ENCODE measurements at regions not wholly inside any gene's neighbourhood (a gene's known extent, or its start where the extent isn't known, plus 50 kb on each side); places are given as distances from the start of the nearest gene placed in this dataset.

DNA sequence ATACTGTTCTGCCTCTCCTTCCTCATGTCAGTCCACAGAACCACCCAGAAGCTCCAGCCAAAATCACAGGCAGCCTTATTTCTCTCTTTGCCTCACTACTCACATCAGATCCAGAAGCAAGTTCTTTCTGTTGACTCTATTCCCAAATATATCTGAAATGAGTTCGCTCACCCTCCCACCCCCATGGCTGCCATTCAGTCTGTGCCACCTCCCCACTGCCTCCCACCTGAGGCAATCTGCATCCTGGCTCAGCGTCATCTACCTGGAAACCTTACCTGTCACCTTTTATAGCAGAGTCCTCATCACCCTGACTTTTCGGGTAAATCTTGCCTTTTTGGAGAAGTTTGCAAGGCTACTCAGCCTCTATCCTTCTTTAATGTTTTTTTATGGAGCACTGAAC, 501.8 kb downstream of the BCL11B start:
- Histone ChIP-seq H3K4me2 (ENCODE audit: low read depth, low read length) (no peak overlapping the region), H3K4me1 (ENCODE audit: control insufficient read depth, insufficient read depth, low read length) (no peaks in the 10 kb centered on the region), H3K36me3 (ENCODE audit: control insufficient read depth, insufficient read depth, low read length) (no peaks in the 10 kb centered on the region), H3K9ac (ENCODE audit: low read depth, low read length) (no peak overlapping the region), H3K23ac (ENCODE audit: low read depth, low read length) (no peak overlapping the region), H2BK120ac (ENCODE audit: low read depth, low read length) (no peak overlapping the region), H2AK5ac (ENCODE audit: low read depth, low read length) (no peak overlapping the region), H4K91ac (ENCODE audit: insufficient read depth, low read depth, low read length) (no peak overlapping the region), H2BK20ac (ENCODE audit: low read depth, low read length) (no peak overlapping the region), H2BK5ac (ENCODE audit: low read depth, low read length, poor library complexity, severe bottlenecking) (no peak overlapping the region), H3K27me3 (ENCODE audit: control insufficient read depth, insufficient read depth, low read length) (no peaks in the 10 kb centered on the region), H2BK15ac (ENCODE audit: low read depth, low read length) (no peak overlapping the region), H4K8ac (ENCODE audit: low read depth in 2 of 2, low read length in 2 of 2) (no peak overlapping the region), H4K20me1 (ENCODE audit: insufficient read depth, low read length) (no peaks in the 10 kb centered on the region), H2AK9ac (replicated peaks; ENCODE audit: low read depth, low read length, poor library complexity) (no peak overlapping the region), H2AFZ (replicated peaks; ENCODE audit: low read length, poor library complexity) (no peak overlapping the region), H3K9me3 (ENCODE audit: control insufficient read depth, insufficient read depth, low read length) (peaks cover 25% of the 10 kb centered on the region), H3K4me3 (ENCODE audit: insufficient read depth, low read depth, low read length) (no peak overlapping the region), H4K5ac (ENCODE audit: low read depth, low read length) (no peak overlapping the region), H3K14ac (replicated peaks; ENCODE audit: low read depth, low read length) (no peak overlapping the region), H3K56ac (ENCODE audit: extremely low read depth, insufficient read depth, low read length) (no peak overlapping the region), H3K4ac (ENCODE audit: low read depth, low read length) (no peak overlapping the region), H3K79me1 (ENCODE audit: low read depth in 1 of 2, low read length in 2 of 2) (no peaks in the 10 kb centered on the region), H3K18ac (ENCODE audit: low read depth, low read length) (no peak overlapping the region), H3K9me1 (ENCODE audit: insufficient read depth, low read length) (no peaks in the 10 kb centered on the region), H3K27ac (ENCODE audit: insufficient read depth, low read length) (no peak overlapping the region)
- in situ Hi-C loops (cut with MboI; ENCODE audit: low sequenced_read_pairs) (no loop called here), intact Hi-C loops (cut with micrococcal nuclease) (no loop called here), dilution Hi-C loops (cut with HindIII; ENCODE audit: low sequenced_read_pairs, unreplicated experiment) (no loop called here)
- ChIA-PET CTCF (no interaction called here), POLR2A (ENCODE audit: unreplicated experiment) (no interaction called here)
- TF ChIP-seq FOS (IDR thresholded peaks at IDR 0.05; ENCODE audit: low read depth, low read length) (no peak), CHD1 (IDR thresholded peaks at IDR 0.05; ENCODE audit: low read depth, low read length) (no peak), NFE2L2 (IDR thresholded peaks at IDR 0.05; ENCODE audit: low read depth, low read length) (no peak), MXI1 (IDR thresholded peaks at IDR 0.05; ENCODE audit: borderline replicate concordance, low read depth, low read length) (no peak), CEBPB (IDR thresholded peaks at IDR 0.05; ENCODE audit: low read depth, low read length) (no peak), SMC3 (IDR thresholded peaks at IDR 0.05; ENCODE audit: low read depth, low read length) (no peak), RCOR1 (IDR thresholded peaks at IDR 0.05; ENCODE audit: insufficient replicate concordance, low read length) (no peak), POLR2A (IDR thresholded peaks at IDR 0.05; ENCODE audit: low read depth, low read length) (no peak), MAZ (IDR thresholded peaks at IDR 0.05; ENCODE audit: borderline replicate concordance, low read depth, low read length) (no peak), MAFK (IDR thresholded peaks at IDR 0.05; ENCODE audit: low read depth, low read length) (no peak), RFX5 (IDR thresholded peaks at IDR 0.05; ENCODE audit: low read depth, low read length) (no peak), BHLHE40 (IDR thresholded peaks at IDR 0.05; ENCODE audit: low read depth, low read length) (no peak), RAD21 (IDR thresholded peaks at IDR 0.05; ENCODE audit: low read length) (no peak)
- TF ChIP-seq, protein P1, sequence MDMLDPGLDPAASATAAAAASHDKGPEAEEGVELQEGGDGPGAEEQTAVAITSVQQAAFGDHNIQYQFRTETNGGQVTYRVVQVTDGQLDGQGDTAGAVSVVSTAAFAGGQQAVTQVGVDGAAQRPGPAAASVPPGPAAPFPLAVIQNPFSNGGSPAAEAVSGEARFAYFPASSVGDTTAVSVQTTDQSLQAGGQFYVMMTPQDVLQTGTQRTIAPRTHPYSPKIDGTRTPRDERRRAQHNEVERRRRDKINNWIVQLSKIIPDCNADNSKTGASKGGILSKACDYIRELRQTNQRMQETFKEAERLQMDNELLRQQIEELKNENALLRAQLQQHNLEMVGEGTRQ (IDR thresholded peaks at IDR 0.05; ENCODE audit: low read depth, low read length), result no peak
- TF ChIP-seq, protein P2, sequence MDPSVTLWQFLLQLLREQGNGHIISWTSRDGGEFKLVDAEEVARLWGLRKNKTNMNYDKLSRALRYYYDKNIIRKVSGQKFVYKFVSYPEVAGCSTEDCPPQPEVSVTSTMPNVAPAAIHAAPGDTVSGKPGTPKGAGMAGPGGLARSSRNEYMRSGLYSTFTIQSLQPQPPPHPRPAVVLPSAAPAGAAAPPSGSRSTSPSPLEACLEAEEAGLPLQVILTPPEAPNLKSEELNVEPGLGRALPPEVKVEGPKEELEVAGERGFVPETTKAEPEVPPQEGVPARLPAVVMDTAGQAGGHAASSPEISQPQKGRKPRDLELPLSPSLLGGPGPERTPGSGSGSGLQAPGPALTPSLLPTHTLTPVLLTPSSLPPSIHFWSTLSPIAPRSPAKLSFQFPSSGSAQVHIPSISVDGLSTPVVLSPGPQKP (IDR thresholded peaks at IDR 0.05; ENCODE audit: borderline replicate concordance, low read depth, low read length), result no peak
- TF ChIP-seq, protein P3, sequence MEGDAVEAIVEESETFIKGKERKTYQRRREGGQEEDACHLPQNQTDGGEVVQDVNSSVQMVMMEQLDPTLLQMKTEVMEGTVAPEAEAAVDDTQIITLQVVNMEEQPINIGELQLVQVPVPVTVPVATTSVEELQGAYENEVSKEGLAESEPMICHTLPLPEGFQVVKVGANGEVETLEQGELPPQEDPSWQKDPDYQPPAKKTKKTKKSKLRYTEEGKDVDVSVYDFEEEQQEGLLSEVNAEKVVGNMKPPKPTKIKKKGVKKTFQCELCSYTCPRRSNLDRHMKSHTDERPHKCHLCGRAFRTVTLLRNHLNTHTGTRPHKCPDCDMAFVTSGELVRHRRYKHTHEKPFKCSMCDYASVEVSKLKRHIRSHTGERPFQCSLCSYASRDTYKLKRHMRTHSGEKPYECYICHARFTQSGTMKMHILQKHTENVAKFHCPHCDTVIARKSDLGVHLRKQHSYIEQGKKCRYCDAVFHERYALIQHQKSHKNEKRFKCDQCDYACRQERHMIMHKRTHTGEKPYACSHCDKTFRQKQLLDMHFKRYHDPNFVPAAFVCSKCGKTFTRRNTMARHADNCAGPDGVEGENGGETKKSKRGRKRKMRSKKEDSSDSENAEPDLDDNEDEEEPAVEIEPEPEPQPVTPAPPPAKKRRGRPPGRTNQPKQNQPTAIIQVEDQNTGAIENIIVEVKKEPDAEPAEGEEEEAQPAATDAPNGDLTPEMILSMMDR (conservative IDR thresholded peaks at IDR 0.05; ENCODE audit: low read depth, low read length), result no peak
- WGBS, 2 experiments (ENCODE audit: extremely low coverage in 2 of 2, insufficient read length in 1 of 2), result no CpG with 5 or more reads among the region's 3 CpGs
- DNase-seq (no peak), ATAC-seq (ENCODE audit: low read depth) (no peak)
- BruUV-seq (replicated peaks), result no TSS peak

Data from IMR-90 (cell line).